ENCODE measurements at regions not wholly inside any gene's neighbourhood (a gene's known extent, or its start where the extent isn't known, plus 50 kb on each side); places are given as distances from the start of the nearest gene placed in this dataset.
A peak's percentile ranks its signal among the peaks of the same experiment; 100 is the strongest.

DNA sequence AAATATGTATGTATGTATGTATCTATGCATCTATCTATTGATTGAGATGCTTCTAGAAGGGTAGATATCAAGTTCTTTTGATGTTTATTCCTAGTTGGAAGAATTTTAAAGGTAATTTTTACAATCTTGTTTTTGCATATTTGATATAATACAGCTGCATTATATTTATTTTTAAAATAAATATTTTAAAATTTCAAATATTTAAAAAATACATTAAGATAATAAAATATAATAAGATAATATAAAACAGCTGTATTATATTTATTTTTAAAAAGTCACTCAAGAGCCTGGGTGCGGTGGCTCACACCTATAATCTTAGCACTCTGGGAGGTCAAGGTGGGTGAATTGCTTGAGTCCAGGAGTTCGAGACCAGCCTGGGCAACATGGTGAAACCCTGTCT lies 92.5 kb downstream of the LIPG start:
- peak overlapping the region in 1 of 2 donors; percentile 1 for H3K27ac Mint-ChIP-seq
- no peak for ATAC-seq
- no peaks in the 10 kb centered on the region for H3K9me3 Mint-ChIP-seq
- DNase-seq: no peak
- no peak overlapping the region for H3K4me3 Mint-ChIP-seq
- no peaks in the 10 kb centered on the region for H3K4me1 Mint-ChIP-seq
- no peaks in the 10 kb centered on the region for H3K27me3 Mint-ChIP-seq

DNA sequence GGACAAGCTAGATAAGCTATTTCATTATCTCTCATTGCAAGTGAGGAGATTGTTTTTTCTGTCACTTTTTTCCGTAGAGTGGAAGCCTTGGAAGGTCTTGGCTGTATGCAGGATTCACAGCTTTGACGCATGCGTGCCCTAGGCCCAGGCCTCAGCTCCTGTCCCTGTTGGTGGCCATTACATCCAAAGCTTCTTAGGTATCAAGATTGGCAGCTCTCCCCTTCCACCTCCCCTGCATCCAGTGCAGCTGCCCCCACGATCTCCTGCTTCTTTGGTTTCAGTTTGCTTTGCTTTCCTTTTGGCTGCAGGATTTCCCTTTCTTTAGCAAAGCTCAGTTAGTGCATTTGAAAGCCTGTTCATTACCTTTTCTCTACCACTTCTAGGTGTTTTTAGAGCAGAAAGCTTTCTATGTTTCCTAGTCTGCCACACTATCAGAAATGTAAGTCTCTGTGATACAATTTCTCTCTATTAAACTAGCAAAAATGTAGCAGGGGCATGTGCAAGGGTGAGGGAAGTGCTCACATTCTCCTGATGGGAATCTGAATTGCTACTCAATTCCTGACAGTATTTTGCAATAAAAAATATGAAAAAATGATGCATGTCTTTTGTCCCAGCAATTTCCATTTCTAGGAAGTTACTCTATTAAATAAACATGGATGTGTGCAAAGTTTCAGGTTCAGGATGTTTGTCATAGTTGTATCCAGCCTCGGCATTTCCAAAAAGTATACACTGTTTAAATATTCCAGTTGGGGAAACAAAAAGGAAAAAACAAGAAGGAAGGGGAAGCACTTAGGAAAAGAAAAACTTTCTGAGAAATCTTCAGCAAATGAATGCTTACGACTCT lies 91.2 kb downstream of the LIPG start:
- Mint-ChIP-seq H3K4me1 (no peaks in the 10 kb centered on the region), H3K4me3 (no peak overlapping the region), H3K27ac (no peak overlapping the region), H3K27me3 (no peaks in the 10 kb centered on the region), H3K9me3 (no peaks in the 10 kb centered on the region)
- ATAC-seq (no peak), DNase-seq (no peak)

GRCh38 chr18:49651033-49651432 lies 89.2 kb downstream of the LIPG start:
- ATAC-seq (no peak), DNase-seq (no peak)
- H3K9me3 Mint-ChIP-seq: no peaks in the 10 kb centered on the region
- no peaks in the 10 kb centered on the region for H3K4me1 Mint-ChIP-seq
- H3K4me3 Mint-ChIP-seq: no peak overlapping the region
- H3K27me3 Mint-ChIP-seq: no peaks in the 10 kb centered on the region
- H3K27ac Mint-ChIP-seq: peak overlapping the region in 1 of 2 donors; percentile 97

DNA sequence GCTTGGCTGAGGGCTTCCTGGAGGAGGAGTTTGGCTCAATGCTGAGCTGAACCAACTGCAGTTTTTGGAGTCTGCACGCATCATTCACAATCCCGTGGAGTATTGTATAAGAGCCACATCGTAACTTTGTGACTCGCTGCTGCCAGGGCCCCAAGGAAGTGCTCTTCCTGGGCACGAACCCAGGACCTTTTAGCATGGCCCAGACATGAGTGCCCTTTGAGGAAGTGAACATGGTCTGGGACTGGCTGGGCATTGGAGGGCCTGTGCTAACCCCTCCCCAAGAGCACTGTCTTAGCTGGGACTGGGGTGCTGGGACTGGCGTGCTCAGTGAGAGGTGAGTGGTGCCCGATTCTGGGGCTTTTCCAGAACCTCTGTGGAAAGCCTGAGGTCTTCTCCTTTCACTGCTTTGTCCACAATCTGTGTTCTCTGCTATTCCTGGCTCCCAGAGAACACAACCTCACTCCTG lies 88.6 kb downstream of the LIPG start:
- Mint-ChIP-seq H3K4me1 (no peaks in the 10 kb centered on the region), H3K9me3 (no peaks in the 10 kb centered on the region), H3K27ac (no peak overlapping the region), H3K27me3 (no peaks in the 10 kb centered on the region), H3K4me3 (no peak overlapping the region)
- ATAC-seq (no peak), DNase-seq (no peak)

GRCh38 chr18:49648811-49649210 lies 87.0 kb downstream of the LIPG start:
- Mint-ChIP-seq H3K4me1 (no peaks in the 10 kb centered on the region), H3K9me3 (no peaks in the 10 kb centered on the region), H3K27ac (no peak overlapping the region), H3K27me3 (peaks cover 11% of the 10 kb centered on the region), H3K4me3 (no peak overlapping the region)
- ATAC-seq (no peak), DNase-seq (no peak)

All from stimulated activated naive CD8-positive, alpha-beta T cell treated with anti-CD3 and anti-CD28 coated beads, Interleukin-15, amount 100 ng/mL, for 72 hours (primary cell).